Aorta (tissue), 5 donors: ENCODE measurements at regions not wholly inside any gene's neighbourhood (a gene's known extent, or its start where the extent isn't known, plus 50 kb on each side); places are given as distances from the start of the nearest gene placed in this dataset.

Experiments
- ATAC-seq: fragments of 200-7000 bp; cut with Tn5 transposase; one replicate; pipeline ENCODE4 v1.9.1; 2022; ENCODE audit warnings: moderate library complexity; ENCODE audit not compliant: low FRiP score
- DNase-seq, 2 donors: peaks; one replicate each; pipeline ENCODE4 v3.0.0-alpha.2; 2020
- H3K27ac ChIP-seq, 2 donors: one replicate each; pipeline ENCODE4 v1.5.1; 2013; ENCODE audit warnings: low read length in 2 of 2, mild to moderate bottlenecking in 2 of 2, moderate library complexity in 2 of 2, control low read depth in 1 of 2, inconsistent platforms in 1 of 2, low read depth in 1 of 2
- H3K27me3 ChIP-seq, 2 donors: one replicate each; pipeline ENCODE4 v1.6.1; 2013; ENCODE audit warnings: control low read depth in 1 of 2, low read length in 1 of 2, mild to moderate bottlenecking in 1 of 2, moderate library complexity in 1 of 2; ENCODE audit not compliant: insufficient read depth in 2 of 2, control insufficient read depth in 1 of 2
- H3K36me3 ChIP-seq, 2 donors: one replicate each; pipeline ENCODE4 v1.6.1; 2013; ENCODE audit warnings: control low read depth in 1 of 2, low read length in 1 of 2, mild to moderate bottlenecking in 1 of 2; ENCODE audit not compliant: insufficient read depth in 2 of 2, control insufficient read depth in 1 of 2
- H3K4me1 ChIP-seq, 2 donors: one replicate each; pipeline ENCODE4 v1.6.1; 2013; ENCODE audit warnings: low read length in 2 of 2, control low read depth in 1 of 2, mild to moderate bottlenecking in 1 of 2, moderate library complexity in 1 of 2; ENCODE audit not compliant: insufficient read depth in 2 of 2, control insufficient read depth in 1 of 2
- H3K4me3 ChIP-seq, 2 donors: one replicate each; pipeline ENCODE4 v1.5.1; 2013; ENCODE audit warnings: low read length in 2 of 2, control low read depth in 1 of 2, mild to moderate bottlenecking in 1 of 2
- H3K9me3 ChIP-seq: one replicate; pipeline ENCODE4 v1.6.1; 2013; ENCODE audit warnings: mild to moderate bottlenecking, low read length; ENCODE audit not compliant: control insufficient read depth
- WGBS, 2 donors: extraction: QIAGEN DNeasy Blood & Tissue Kit; methylation state at CpG; one replicate each; pipeline ENCODE4 v1.1.7; 2013; 5-methylcytosine and 5-hydroxymethylcytosine counted together
- intact Hi-C, 2 donors: fragments of 100-400 bp; cut with DNase I; formaldehyde crosslinking; loops; one replicate each; pipeline versions ENCODE4 v1.14.2 to v1.15.0; 2022
- donor health status: healthy with polysubstance abuse.
- donor health status: Bipolar disorder and iron deficiency.
- donor health status: DM: no; HTN: no; CAD: no.
- donor health status: DM: no; HTN: no; CAD: no.
- donor health status: DM: yes; HTN: yes; CAD: no.

GRCh38 chr3:197425485-197426120 lies 127.2 kb upstream of the DLG1 start:
- WGBS, 2 donors = 86 to 95% methylated on average over 14 of the region's 14 CpGs
- H3K4me1 ChIP-seq = no peaks in the 10 kb centered on the region
- no peak for ATAC-seq
- intact Hi-C loops = no loop called here
- H3K4me3 ChIP-seq = no peak overlapping the region
- no peak overlapping the region for H3K27ac ChIP-seq
- no peak for DNase-seq
- H3K9me3 ChIP-seq = no peaks in the 10 kb centered on the region
- no peaks in the 10 kb centered on the region for H3K36me3 ChIP-seq
- H3K27me3 ChIP-seq = no peaks in the 10 kb centered on the region

- ATAC-seq = no peak
- Histone ChIP-seq H3K27me3 (no peaks in the 10 kb centered on the region), H3K4me1 (no peaks in the 10 kb centered on the region), H3K27ac (no peak overlapping the region), H3K36me3 (no peaks in the 10 kb centered on the region), H3K9me3 (no peaks in the 10 kb centered on the region), H3K4me3 (no peak overlapping the region)
- intact Hi-C loops = no loop called here
- DNase-seq = peak in 1 of 2 donors; percentile 51
- WGBS, 2 donors = 88 to 92% methylated on average over 14 of the region's 14 CpGs
These were observed 126.5 kb upstream of the DLG1 start for GRCh38 chr3:197424674-197425484.

- no peaks in the 10 kb centered on the region for H3K9me3 ChIP-seq
- no peak for ATAC-seq
- no peak overlapping the region for H3K4me3 ChIP-seq
- no peaks in the 10 kb centered on the region for H3K27me3 ChIP-seq
- H3K27ac ChIP-seq = no peak overlapping the region
- intact Hi-C loops = no loop called here
- peak in 1 of 2 donors; percentile 15 for DNase-seq
- H3K4me1 ChIP-seq = no peaks in the 10 kb centered on the region
- 84 to 91% methylated on average over 11 of the region's 11 CpGs for WGBS, 2 donors
- no peaks in the 10 kb centered on the region for H3K36me3 ChIP-seq
These were observed 125.9 kb upstream of the DLG1 start for GRCh38 chr3:197424266-197424665.

GRCh38 chr3:197423376-197423775 lies 125.0 kb upstream of the DLG1 start:
- intact Hi-C loops = no loop called here
- Histone ChIP-seq H3K9me3 (peaks cover 1% of the 10 kb centered on the region), H3K36me3 (no peaks in the 10 kb centered on the region), H3K27ac (no peak overlapping the region), H3K4me3 (no peak overlapping the region), H3K27me3 (no peaks in the 10 kb centered on the region), H3K4me1 (no peaks in the 10 kb centered on the region)
- ATAC-seq (no peak), DNase-seq (peak in 1 of 2 donors; percentile 48)
- 78 to 81% methylated on average over 11 of the region's 11 CpGs for WGBS, 2 donors

- no peak overlapping the region for H3K4me3 ChIP-seq
- DNase-seq = peak in 1 of 2 donors; percentile 51
- WGBS, 2 donors = 90 to 93% methylated on average over 7 of the region's 7 CpGs
These were observed 124.1 kb upstream of the DLG1 start for GRCh38 chr3:197422506-197422905.

GRCh38 chr3:197421021-197421420 lies 122.6 kb upstream of the DLG1 start:
- peak in 1 of 2 donors; percentile 54 for DNase-seq
- H3K4me1 ChIP-seq = no peaks in the 10 kb centered on the region
- intact Hi-C loops = no loop called here
- WGBS, 2 donors = 89% methylated on average over 9 of the region's 9 CpGs
- no peaks in the 10 kb centered on the region for H3K27me3 ChIP-seq
- H3K36me3 ChIP-seq = no peaks in the 10 kb centered on the region
- H3K27ac ChIP-seq = no peak overlapping the region
- peaks cover 1% of the 10 kb centered on the region for H3K9me3 ChIP-seq
- ATAC-seq = no peak
- no peak overlapping the region for H3K4me3 ChIP-seq

More at GRCh38 chr3:197422506-197422905, 124.1 kb upstream of the DLG1 start:
- no peaks in the 10 kb centered on the region for H3K27me3 ChIP-seq
- H3K4me1 ChIP-seq = no peaks in the 10 kb centered on the region
- no peaks in the 10 kb centered on the region for H3K36me3 ChIP-seq
- no peak overlapping the region for H3K27ac ChIP-seq
- no peak for ATAC-seq
- H3K9me3 ChIP-seq = peaks cover 1% of the 10 kb centered on the region
- intact Hi-C loops = no loop called here

- Histone ChIP-seq H3K9me3 (peaks cover 1% of the 10 kb centered on the region), H3K4me3 (no peak overlapping the region), H3K36me3 (no peaks in the 10 kb centered on the region), H3K4me1 (no peaks in the 10 kb centered on the region), H3K27me3 (no peaks in the 10 kb centered on the region), H3K27ac (no peak overlapping the region)
- DNase-seq (peak in 1 of 2 donors; percentile 15), ATAC-seq (no peak)
- 83 to 85% methylated on average over 4 of the region's 4 CpGs for WGBS, 2 donors
- intact Hi-C loops = no loop called here
These were observed 122.2 kb upstream of the DLG1 start for GRCh38 chr3:197420566-197420965.

- no peak for ATAC-seq
These were observed 121.7 kb upstream of the DLG1 start for GRCh38 chr3:197420115-197420514.

GRCh38 chr3:197419696-197420095 lies 121.3 kb upstream of the DLG1 start:
- no peak for DNase-seq
- H3K27me3 ChIP-seq = no peaks in the 10 kb centered on the region
- no peak overlapping the region for H3K27ac ChIP-seq
- WGBS, 2 donors = 79 to 83% methylated on average over 2 of the region's 2 CpGs
- no peaks in the 10 kb centered on the region for H3K4me1 ChIP-seq
- H3K36me3 ChIP-seq = no peaks in the 10 kb centered on the region
- no peak overlapping the region for H3K4me3 ChIP-seq
- intact Hi-C loops = no loop called here
- H3K9me3 ChIP-seq = peaks cover 1% of the 10 kb centered on the region
- no peak for ATAC-seq

More at GRCh38 chr3:197420115-197420514, 121.7 kb upstream of the DLG1 start:
- no peaks in the 10 kb centered on the region for H3K4me1 ChIP-seq
- no peaks in the 10 kb centered on the region for H3K36me3 ChIP-seq
- intact Hi-C loops = no loop called here
- 33% methylated on average over 2 of the region's 2 CpGs for WGBS, 2 donors
- no peak overlapping the region for H3K4me3 ChIP-seq
- DNase-seq = peak in 1 of 2 donors; percentile 28
- H3K9me3 ChIP-seq = peaks cover 1% of the 10 kb centered on the region
- no peak overlapping the region for H3K27ac ChIP-seq
- H3K27me3 ChIP-seq = no peaks in the 10 kb centered on the region
